Left forelimb (tissue), 1 donor: ENCODE measurements at regions not wholly inside any gene's neighbourhood (a gene's known extent, or its start where the extent isn't known, plus 50 kb on each side); places are given as distances from the start of the nearest gene placed in this dataset.
"Not testable (repeated sequence)": the region's sequence is repeated elsewhere in the genome, so short reads cannot be mapped to it uniquely, and the experiment has no call there.

Experiments used
- DNase-seq: peaks from one replicate; pipeline ENCODE4 v3.0.0-alpha.2; 2018; ENCODE audit warnings: low spot score

DNA sequence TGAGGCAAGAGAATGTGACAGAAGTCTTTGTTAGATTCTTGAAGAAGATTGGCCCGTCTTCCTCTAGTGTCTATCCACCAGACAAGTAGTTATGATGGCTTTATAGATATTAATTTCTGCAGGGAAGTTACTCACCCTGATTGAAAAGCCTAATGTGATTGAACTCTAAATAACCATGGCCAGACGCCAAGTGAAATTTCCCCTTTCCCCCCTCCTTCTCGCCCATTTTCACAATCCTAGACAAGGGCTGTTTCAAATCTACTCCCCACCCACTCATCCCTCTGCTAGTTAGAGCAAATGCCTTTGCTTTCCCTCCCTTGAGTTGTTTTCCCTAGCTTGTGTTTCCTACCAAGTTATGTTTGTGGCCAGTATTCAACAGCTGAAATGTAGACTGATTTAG, 182.5 kb downstream of the TMEM167A start:
- DNase-seq = no peak

DNA sequence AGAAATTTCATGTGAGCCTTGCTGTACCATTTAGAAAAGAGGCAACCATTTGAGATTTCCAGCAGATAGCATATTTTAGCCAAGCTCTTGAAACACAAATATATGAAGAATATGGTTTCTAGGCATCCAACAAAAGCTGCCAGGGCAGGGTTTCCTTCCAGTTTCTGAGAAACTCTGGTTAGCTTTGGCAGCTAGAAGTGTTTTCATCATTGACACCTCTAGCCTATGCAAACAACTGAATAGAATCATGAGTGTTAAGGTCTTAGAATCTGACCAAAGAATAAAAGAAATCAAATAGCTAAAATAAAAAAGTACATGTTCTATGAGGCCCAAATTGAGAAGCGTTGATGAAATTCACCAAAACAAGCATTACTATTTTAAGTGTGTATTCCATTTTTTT, 188.1 kb downstream of the TMEM167A start:
- no peak for DNase-seq

DNA sequence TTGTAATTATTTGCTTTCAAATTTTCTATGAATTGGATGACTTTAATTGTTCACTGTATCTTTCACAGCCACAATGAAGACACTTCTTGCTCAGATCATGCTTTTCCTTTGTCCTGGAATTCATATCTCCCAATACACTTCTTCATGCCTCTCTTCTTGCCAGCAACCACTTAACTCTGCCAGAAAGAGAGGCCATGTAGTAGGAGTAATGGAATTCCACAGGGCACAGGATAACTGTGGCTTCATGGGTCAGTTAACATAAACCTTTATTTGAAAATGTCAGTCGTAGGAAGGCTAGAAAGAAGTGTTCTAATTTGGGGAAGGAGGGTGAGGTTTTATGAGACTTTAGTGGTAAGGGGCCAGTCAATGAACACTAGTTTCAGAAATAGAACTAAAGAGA, 190.3 kb downstream of the TMEM167A start:
- DNase-seq = no peak

DNA sequence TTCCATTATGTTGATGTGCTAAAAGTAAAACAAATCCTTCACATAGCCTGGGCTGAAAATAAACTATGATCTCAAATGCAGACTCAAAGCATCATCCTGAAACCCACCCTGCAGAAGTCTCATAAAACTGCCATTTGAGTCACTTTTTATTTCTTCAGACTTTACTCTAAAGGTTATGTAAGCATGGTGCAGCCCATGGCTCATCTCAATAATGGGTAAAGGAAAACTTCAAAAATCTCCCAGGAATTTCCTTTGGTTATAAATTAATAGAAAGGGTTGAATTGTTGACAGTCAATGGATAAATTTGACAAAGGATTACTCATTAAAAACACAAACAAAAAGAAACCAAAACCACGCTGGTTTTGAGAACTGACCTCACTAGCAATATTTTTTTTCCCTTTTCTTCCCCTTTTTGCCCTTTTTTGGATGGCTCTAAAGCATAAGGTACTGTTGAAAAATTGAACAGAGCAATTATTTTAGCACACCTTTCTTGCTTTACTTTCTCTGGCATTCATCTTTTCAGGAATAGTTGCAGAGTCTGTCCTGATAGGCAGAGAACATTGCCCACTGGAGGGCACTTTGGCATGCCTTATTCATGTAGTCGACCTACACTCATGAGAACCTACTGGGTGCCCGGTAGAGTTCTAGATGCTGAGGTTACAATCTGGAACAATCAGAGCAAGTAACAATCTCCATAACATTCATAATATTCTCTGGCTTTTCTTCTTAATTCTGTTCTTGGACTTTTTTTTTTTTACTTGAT, 191.4 kb downstream of the TMEM167A start:
- DNase-seq = no peak

DNA sequence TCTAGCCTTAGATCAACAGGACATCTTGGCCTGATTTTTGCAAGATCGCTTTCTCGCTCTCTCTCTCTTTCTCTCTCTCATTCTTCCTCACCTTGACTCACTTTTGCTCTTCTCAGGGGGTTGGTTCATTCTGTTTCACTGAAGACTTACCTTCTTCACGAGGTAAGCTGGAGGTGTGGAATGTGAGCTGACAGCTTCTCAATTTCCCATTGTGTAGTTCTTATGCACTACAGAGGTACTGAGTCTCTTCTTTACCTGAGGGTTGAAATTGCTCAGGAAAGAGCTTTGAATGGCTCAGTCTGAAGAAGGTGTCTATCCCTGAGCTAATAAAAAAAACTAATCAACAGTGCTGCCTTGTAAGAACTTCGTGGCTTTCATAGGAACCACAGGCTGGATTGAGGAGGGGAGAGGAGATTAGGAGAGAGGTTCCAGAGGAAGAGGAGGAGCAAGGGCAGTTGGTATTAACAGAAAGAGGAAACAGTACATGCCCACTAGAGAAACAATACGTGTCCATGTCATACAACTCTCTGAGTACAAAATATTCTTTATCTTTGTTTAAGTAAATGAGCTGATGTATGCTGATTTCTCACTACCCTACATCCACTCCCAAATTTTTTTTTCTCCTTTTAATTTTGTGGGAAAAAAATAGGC, 192.2 kb downstream of the TMEM167A start:
- no peak for DNase-seq

DNA sequence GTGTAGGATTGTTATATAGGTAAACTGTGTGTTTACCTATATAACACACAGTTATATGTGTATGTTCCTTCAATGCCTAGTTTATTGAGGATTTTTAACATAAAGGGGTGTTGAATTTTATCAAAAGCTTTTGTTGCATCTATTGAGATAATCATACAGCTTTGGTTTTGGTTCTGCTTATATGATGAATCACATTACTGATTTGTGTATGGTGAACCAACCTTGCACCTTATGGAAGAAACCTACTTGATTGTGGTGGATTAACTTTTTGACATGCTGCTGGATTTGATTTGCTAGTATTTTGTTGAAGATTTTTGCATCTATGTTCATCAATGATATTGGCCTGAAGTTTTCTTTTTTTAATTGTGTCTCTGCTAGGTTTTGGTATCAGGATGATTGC, 194.9 kb downstream of the TMEM167A start:
- DNase-seq = no peak

DNA sequence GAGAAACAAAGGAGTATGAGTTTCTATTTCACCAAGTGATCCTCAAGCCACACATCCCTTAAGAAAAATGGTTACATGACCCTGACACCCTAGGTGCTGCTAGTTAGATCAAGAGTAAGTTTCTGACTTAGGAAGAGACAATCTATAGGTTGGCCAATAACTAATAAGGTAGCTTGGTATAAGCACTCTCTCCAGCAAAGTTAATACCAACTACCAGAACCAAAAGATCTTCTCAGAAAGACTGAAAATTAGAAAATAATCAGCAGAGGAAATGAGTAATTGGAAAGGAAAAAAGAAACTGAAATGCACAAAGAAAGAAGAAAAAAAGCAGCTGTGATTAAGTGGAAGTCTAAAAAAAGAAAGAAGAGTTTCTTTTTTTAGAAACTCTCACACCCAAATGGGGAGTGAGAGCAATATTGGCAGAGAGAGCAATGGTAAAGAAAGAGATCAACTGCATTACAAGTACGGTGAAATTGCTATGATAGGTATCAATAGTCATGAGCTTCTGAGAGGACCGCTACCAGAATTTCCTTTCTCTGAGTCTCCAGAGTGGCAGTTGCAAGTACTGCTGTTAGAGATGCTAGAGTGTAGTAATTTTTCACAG, 195.5 kb downstream of the TMEM167A start:
- no peak for DNase-seq

DNA sequence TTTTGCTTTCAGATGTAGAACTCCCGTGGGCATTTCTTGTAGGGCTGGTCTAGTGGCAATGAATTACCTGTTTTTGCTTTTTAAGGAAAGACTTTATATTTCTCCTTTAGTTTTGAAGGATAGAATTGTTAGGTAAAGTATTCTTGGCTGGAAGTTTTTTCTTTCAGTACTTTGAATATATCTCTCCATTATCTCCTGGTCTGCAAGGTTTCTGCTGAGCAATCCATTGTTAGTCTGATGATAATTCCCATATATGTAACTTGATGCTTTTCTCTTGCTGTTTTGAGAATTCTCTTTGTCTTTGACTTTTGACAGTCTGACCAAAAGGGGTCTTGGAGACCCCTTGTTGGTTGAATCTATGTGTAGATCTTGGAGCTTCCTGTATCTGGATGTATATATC, 198.1 kb downstream of the TMEM167A start:
- no peak for DNase-seq

DNA sequence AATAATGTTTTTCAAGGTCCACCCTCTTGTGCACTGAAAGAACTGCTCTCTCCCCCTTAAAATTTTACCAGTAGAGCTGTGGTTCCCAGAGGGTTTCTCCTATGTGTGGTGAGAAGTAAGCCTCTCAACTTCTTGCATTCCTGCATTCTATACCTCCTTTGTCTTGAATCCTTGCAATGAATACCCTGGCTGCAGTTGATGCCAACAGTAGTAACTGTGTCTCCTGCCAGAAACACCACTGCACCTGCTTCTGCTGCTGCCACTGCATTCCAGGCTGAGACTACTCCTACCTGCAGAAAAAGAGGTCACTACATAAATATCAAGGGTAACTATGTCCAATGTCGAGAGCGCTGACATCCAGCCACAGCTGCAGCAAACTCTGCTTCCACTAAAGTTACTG, 203.7 kb downstream of the TMEM167A start:
- DNase-seq = no peak

DNA sequence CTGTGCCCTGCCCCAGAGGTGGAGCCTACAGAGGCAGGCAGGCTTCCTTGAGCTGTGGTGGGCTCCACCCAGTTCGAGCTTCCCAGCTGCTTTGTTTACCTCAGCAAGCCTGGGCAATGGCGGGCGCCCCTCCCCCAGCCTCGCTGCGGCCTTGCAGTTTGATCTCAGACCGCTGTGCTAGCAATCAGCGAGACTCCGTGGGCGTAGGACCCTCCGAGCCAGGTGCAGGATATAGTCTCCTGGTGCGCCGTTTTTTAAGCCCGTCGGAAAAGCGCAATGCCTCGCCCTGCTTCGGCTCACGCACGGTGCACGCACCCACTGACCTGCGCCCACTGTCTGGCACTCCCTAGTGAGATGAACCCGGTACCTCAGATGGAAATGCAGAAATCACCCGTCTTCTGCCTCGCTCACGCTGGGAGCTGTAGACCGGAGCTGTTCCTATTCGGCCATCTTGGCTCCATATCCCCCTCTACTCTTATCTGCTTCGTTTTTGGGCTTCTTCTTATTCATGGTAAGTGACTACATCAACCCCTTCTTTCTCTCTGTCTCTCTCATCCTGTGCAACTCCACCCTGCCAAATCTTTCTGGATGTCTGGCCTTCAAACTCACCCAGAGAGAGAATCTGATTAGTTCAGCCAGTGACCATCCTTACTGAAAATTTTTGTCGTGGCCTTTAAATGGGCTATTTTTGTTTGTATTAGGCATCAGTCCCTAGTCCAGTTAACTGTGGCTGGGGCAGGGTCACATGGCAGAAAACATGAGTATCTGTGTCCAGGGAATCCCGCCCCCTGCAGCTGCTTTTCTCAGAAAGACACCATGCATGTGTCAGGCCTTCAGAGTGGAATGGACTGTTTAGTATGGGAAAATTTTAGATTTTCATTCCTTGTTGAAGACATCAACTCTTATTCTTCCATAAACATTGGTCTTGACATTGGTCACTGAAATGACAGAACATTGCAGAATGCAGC, 204.6 kb downstream of the TMEM167A start:
- DNase-seq = not testable (repeated sequence)

DNA sequence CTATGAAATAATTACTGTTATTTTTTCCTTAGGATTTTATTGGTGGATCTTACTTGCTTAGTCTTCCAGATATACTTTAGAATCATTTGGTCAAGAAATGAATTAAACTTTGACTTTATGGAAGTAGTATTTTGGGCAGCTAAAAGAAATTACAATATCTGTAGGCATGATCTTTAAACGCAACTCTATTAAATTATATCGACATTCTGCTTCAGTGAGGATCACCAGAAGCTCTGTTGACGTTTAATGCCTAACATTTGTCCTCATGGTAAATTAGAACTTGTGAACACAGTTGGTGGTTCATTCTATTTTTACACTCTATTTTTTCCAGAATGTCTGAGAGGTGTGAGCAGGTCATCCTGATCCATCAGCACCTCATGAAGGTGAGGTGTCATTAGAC, 211.6 kb downstream of the TMEM167A start:
- DNase-seq = no peak

DNA sequence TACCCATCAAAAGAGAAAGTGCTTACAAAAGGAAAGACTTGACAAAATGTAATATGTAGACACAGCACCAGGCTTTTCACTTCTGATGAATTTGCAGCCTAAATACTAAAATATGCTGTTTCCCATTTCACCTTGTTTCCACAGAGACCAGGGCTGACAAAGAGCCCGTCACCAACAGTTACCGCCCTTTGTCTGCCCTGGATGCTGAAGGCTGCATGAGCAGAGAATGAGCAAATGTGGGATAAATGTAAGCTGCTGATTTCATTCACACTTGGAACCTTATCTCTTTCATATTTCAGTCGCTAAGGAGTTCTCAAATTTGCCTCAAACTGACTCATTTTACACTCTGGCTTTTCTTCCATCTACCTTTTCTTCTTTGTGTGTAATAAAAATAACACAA, 213.9 kb downstream of the TMEM167A start:
- no peak for DNase-seq

DNA sequence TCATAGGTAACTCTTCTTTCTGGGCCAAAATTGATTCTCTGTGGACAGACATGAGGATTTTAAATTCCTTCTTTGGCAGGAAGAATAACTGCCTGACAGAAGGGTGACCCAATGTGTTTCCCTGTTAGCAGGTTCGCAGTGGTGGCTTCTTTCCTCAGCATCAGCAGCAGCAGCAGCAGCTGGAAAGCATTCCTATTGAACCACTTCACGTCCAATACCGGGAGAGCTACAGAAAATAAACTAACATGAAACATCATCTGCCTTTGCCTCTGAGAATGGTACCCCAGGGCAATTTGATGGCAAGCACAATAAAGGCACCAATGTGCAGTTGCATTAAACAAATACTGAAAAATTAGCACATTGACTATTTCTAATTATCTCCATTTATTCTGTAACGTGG, 214.5 kb downstream of the TMEM167A start:
- no peak for DNase-seq

DNA sequence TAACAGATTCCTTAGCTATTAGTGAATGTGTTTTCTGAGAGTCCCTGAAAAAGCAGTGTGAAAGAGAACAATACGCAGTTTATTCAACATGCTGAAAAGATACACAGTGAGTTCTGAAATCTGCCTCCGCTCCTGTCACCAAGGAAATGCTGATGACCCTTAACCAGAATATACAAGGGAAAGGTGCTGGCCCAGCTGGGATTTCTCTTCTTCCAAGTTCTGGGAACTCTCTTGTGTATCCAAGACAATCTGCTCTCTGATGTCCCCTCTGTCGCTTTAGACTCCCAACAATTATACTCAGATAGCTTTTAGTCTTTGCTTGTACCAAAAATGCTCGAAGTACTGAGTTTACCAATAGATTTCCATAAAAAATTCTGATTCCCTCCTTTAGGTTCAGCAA, 214.9 kb downstream of the TMEM167A start:
- no peak for DNase-seq

DNA sequence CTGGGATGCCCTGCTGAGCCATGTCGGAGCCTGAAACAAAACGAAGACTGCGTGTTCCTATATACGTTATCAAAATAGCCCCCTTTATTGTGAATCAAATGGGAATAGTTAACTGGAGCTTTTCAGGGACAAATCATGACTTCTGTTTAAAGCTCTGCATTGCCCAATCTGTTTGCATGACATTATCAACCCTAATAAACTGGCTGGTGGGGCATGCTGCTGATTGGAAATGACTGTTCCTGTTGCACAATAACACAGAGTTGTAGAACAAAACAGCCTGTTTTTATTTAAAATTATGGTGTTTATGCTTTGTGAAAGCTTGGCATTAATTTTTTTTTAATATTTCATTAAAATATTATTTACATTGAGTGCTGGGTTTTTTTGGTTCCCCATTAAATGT, 215.5 kb downstream of the TMEM167A start:
- DNase-seq = no peak

DNA sequence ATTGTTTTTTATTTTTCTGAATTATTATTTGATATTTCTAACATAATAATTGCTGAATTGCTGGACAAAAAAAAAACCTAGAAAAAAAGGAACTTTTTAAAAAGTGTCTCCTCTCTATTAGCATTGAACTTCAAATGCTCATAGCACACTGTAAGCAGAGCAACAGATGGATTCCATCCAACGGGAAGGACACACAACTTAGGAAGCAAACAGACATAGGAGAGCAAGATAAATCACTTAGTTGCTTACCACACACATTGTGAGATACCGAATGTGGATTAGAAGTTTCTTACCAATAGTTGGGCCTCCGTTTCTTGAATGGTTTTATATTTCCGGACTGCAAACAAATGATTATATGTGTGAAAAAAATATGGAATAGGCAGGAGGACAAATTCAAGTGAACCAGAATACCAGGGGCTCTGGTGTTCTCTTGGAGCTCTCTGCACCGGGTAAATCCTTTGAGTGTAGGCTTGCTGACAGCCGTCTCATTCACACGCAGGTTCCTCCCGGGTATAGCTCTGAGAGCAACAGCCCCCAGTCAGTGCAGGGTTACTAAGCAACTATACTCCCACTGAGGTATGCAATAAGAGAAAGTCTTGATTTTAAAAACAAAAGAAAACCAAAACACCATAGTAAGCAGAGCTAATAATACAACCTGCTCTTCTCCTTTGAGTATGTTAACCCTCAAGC, 217.6 kb downstream of the TMEM167A start:
- no peak for DNase-seq

DNA sequence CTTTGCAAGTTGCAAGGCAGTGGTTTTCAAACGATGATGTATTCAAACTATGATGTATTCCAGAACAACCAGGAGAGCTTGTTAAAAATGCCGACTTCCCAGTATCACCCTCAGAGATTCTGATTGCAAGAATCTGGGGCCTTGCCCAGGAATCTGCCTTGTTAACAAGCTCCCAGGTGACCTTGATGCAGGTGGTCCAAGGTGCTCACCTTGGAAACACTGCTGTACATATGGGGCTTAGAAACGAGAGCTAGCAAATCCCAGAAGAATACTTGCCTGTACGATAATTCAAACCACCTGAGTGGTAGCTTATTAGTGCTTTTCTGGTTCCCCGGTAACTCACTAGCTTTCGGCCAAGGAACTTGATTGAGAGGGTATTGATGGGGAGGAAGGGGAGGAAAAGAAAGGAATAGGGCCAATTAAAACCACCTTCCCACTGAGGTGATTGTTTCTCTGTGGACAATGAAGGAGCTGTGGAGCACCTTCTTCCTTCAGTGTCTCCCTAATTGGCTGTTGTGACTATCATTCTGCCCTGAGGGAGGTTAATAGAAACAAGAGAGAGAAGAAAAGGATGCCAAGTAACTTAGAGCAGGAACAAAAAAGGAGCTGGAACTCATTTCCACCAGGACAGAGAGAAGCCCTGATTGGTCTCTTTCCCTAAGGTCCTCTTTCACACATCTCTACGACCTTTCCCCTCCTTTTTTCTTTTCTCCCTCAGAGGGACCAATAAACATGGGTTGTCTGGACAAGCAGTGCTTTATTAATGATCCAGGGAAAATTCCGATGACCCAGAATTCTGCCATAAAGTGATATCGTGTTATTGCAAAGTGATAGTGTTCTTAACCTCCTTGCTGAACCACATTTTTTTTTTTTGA, 218.8 kb downstream of the TMEM167A start:
- DNase-seq = peak; percentile 71

DNA sequence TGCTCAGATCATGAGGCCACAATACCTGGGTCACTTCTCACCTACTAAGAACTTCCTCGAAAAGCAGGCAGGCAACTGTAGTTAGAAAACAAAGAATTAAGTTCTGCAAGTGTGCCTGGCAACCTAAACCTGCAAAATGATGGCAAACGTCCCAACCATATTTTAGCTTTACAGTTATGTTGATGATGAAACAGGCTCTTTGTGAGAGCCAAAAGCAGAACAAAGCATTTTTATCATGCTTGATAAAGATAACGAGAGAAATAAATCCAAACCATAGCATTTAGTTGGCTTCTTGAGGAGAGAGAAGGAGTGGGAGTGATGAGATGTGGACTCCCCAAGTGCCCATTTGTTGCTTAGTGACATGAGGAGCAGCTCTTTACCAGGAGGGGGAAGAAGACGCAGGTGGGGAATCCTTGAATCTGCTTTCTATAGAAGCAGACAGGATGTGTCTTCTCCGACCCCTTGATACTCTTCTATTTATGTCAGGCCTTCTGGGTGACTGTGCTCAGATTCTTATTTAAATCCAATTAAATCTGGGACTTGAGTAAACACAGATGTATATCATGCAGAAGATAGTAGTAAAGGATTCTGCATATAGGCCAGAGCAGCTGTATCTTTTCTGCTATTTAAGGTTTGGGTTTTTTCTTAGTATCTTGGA, 221.2 kb downstream of the TMEM167A start:
- DNase-seq = no peak

DNA sequence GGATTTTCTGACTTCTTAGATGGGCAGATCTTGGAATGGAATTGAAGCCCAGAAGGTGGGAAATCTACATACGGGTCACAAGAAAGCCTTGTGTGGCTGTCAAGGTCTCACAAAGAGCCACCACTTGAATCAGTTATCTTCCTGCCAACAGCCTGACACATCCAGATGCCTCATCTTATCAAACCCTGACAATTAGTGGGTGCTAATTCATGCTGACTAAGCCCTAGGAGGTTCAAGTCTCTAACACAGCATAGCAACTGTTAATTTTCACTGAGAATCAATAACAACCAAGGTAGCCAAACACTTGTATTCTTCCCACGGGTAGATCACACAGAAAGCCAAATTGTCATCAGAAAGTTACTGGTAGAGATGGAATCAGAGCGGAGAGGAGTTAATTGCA, 222.2 kb downstream of the TMEM167A start:
- DNase-seq = no peak

DNA sequence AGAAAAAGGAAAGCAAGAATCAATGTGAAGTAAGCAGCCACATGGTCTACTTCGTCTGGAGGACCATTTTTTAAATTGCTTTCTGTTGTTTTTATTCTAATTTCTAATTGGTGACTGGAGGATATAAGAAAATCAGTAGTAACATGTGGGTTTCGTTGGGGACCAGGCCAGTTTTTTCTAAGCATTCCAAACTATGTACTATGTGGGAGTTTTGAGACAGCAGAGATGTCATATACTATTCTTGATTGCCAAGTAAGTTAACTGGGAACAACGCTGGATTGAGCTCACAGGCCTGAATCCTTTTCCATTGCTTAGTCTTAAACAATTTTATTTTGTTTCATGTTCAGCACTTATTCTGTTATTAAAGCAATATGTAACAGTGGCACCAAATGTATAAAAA, 225.7 kb downstream of the TMEM167A start:
- no peak for DNase-seq
